ENCODE measurements at regions not wholly inside any gene's neighbourhood (a gene's known extent, or its start where the extent isn't known, plus 50 kb on each side); places are given as distances from the start of the nearest gene placed in this dataset.

DNA sequence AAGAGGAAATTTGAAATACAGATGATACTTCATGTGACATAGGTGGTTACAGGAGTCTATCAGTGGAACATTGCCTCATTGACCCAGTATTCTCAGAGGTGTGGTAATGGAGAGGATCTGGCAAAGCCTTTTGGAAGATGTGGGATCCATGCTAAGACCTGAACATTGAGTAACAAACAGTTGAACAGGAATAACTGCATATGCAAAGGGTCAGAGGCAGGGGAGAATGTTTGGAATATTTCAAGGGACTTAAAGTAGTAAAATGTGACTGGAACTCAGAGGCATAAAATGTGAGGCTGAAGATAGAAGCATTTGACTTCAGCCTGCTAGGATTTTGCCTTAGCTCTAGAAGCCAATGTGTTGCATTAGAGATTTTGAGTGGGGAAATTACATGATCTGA lies 300.2 kb upstream of the ETAA1 start:
- H3K36me3 Mint-ChIP-seq (ENCODE audit: low read depth): no peaks in the 10 kb centered on the region
- Histone ChIP-seq H3K36me3 (ENCODE audit: control insufficient read depth, insufficient read depth, low read length) (no peaks in the 10 kb centered on the region), H3K4me3 (ENCODE audit: low read length) (no peak overlapping the region), H3K27ac (ENCODE audit: low read depth, low read length) (no peak overlapping the region), H3K27me3 (ENCODE audit: control insufficient read depth, insufficient read depth, low read length, poor library complexity, severe bottlenecking) (no peaks in the 10 kb centered on the region), H3K9me3 (ENCODE audit: control insufficient read depth, low read length) (no peaks in the 10 kb centered on the region), H3K4me1 (ENCODE audit: control insufficient read depth, insufficient read depth, low read length) (no peaks in the 10 kb centered on the region), H3K9ac (ENCODE audit: extremely low read depth, low read length, poor library complexity, severe bottlenecking) (no peak overlapping the region)
- no peak overlapping the region for H3K27ac Mint-ChIP-seq
- TF ChIP-seq, protein P1, sequence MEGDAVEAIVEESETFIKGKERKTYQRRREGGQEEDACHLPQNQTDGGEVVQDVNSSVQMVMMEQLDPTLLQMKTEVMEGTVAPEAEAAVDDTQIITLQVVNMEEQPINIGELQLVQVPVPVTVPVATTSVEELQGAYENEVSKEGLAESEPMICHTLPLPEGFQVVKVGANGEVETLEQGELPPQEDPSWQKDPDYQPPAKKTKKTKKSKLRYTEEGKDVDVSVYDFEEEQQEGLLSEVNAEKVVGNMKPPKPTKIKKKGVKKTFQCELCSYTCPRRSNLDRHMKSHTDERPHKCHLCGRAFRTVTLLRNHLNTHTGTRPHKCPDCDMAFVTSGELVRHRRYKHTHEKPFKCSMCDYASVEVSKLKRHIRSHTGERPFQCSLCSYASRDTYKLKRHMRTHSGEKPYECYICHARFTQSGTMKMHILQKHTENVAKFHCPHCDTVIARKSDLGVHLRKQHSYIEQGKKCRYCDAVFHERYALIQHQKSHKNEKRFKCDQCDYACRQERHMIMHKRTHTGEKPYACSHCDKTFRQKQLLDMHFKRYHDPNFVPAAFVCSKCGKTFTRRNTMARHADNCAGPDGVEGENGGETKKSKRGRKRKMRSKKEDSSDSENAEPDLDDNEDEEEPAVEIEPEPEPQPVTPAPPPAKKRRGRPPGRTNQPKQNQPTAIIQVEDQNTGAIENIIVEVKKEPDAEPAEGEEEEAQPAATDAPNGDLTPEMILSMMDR (conservative IDR thresholded peaks at IDR 0.05): no peak
- no peaks in the 10 kb centered on the region for H3K4me1 Mint-ChIP-seq
- H3K4me3 Mint-ChIP-seq: no peak overlapping the region
- H3K9me3 Mint-ChIP-seq: no peaks in the 10 kb centered on the region
- DNase-seq: no peak
- H3K27me3 Mint-ChIP-seq (ENCODE audit: insufficient read depth): no peaks in the 10 kb centered on the region

DNA sequence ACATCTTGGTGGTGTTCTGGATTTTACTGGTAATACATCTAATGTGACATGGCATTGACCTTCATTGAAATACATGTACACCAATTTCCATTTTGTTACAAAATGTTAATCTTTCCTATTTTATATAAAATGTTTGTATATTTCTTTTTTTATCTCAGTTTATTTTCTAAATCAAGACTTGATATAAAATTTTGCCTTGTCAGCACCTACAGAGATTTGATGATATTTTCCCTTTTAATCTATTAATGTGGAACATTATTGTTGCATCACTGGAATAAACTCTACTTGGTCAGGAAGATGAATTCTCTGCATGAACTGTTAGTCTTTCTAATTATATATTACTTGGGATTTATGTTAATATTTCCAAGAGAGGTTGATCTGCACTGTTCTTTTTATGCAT lies 294.0 kb upstream of the ETAA1 start:
- Histone ChIP-seq H3K9ac (ENCODE audit: extremely low read depth, low read length, poor library complexity, severe bottlenecking) (no peak overlapping the region), H3K27ac (ENCODE audit: low read depth, low read length) (no peak overlapping the region), H3K4me3 (ENCODE audit: low read length) (no peak overlapping the region), H3K9me3 (ENCODE audit: control insufficient read depth, low read length) (peaks cover 7% of the 10 kb centered on the region), H3K36me3 (ENCODE audit: control insufficient read depth, insufficient read depth, low read length) (no peaks in the 10 kb centered on the region), H3K4me1 (ENCODE audit: control insufficient read depth, insufficient read depth, low read length) (no peaks in the 10 kb centered on the region), H3K27me3 (ENCODE audit: control insufficient read depth, insufficient read depth, low read length, poor library complexity, severe bottlenecking) (no peaks in the 10 kb centered on the region)
- Mint-ChIP-seq H3K9me3 (peaks cover 23% of the 10 kb centered on the region), H3K27ac (no peak overlapping the region), H3K27me3 (ENCODE audit: insufficient read depth) (no peaks in the 10 kb centered on the region), H3K4me1 (no peaks in the 10 kb centered on the region), H3K4me3 (no peak overlapping the region), H3K36me3 (ENCODE audit: low read depth) (no peaks in the 10 kb centered on the region)
- DNase-seq: no peak
- TF ChIP-seq, protein P1 (conservative IDR thresholded peaks at IDR 0.05): no peak

DNA sequence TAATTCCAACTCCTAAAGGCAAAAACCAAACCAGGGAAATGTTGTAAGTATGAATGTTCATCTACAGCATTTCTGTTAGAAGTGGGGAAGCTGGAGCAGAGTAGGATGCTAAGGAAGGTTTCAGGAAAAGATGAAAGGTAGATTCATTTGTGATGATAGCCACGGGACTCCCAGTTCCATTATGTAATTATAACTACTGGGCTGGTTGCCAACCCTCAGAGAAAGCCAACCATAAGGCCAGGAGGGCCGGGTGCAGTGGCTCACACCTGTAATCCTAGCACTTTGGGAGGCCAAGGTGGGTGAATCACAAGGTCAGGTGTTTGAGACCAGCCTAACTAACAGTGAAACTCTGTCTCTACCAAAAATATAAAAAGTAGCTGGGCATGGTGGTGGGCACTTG lies 288.9 kb upstream of the ETAA1 start:
- no peak for DNase-seq
- H3K9me3 ChIP-seq (ENCODE audit: control insufficient read depth, low read length): peaks cover 7% of the 10 kb centered on the region
- Mint-ChIP-seq H3K27ac (no peak overlapping the region), H3K9me3 (peaks cover 18% of the 10 kb centered on the region), H3K27me3 (ENCODE audit: insufficient read depth) (no peaks in the 10 kb centered on the region), H3K36me3 (ENCODE audit: low read depth) (no peaks in the 10 kb centered on the region), H3K4me1 (no peaks in the 10 kb centered on the region), H3K4me3 (no peak overlapping the region)
- H3K9ac ChIP-seq (ENCODE audit: extremely low read depth, low read length, poor library complexity, severe bottlenecking): no peak overlapping the region
- H3K27me3 ChIP-seq (ENCODE audit: control insufficient read depth, insufficient read depth, low read length, poor library complexity, severe bottlenecking): no peaks in the 10 kb centered on the region
- no peaks in the 10 kb centered on the region for H3K36me3 ChIP-seq (ENCODE audit: control insufficient read depth, insufficient read depth, low read length)
- no peak overlapping the region for H3K4me3 ChIP-seq (ENCODE audit: low read length)
- WGBS, 2 experiments (ENCODE audit: insufficient coverage in 1 of 2, insufficient read length in 1 of 2): 86 to 89% methylated on average over 1 to 2 of the region's 2 CpGs
- H3K4me1 ChIP-seq (ENCODE audit: control insufficient read depth, insufficient read depth, low read length): no peaks in the 10 kb centered on the region
- TF ChIP-seq, protein P1 (conservative IDR thresholded peaks at IDR 0.05): no peak
- H3K27ac ChIP-seq (ENCODE audit: low read depth, low read length): no peak overlapping the region
